ENCODE measurements at regions not wholly inside any gene's neighbourhood (a gene's known extent, or its start where the extent isn't known, plus 50 kb on each side); places are given as distances from the start of the nearest gene placed in this dataset.

GRCh38 chr1:204813522-204813921 is 57.1 kb upstream of the NFASC start:
- CTCF ChIA-PET, result interaction anchor here (1.3 kb wide), 1 partner anchor 248 kb away, joined by 6 read pairs; no protein-coding TSS in a partner anchor
- intact Hi-C loops (cut with micrococcal nuclease), result no loop called here

More at GRCh38 chr1:204813522-204813921, 57.1 kb upstream of the NFASC start:
- no peak for ATAC-seq (ENCODE audit: low read depth)
- no peaks in the 10 kb centered on the region for H3K79me2 ChIP-seq (ENCODE audit: control insufficient read depth, insufficient read depth, low read length)
- Mint-ChIP-seq H3K27ac (no peak overlapping the region), H3K9me3 (ENCODE audit: insufficient read depth) (no peaks in the 10 kb centered on the region), H3K4me1 (no peaks in the 10 kb centered on the region), H3K4me3 (no peak overlapping the region), H3K27me3 (peaks cover 41% of the 10 kb centered on the region)
- H3K36me3 ChIP-seq (replicated peaks in 1 of 2; ENCODE audit: control extremely low read depth in 1 of 2, control insufficient read depth in 1 of 2, extremely low read depth in 1 of 2, insufficient read depth in 2 of 2, low read length in 1 of 2), result no peaks in the 10 kb centered on the region
- POLR2A ChIA-PET, result no interaction called here
- no peak overlapping the region for H2AFZ ChIP-seq (ENCODE audit: insufficient read depth, low read depth, low read length, poor library complexity, severe bottlenecking)
- no peaks in the 10 kb centered on the region for H4K20me1 ChIP-seq (ENCODE audit: control insufficient read depth, insufficient read depth, low read length, poor library complexity, severe bottlenecking)
- peaks cover 0 to 17% (median 4%) of the 10 kb centered on the region in 4 experiments for H3K27me3 ChIP-seq (replicated peaks in 1 of 4; ENCODE audit: control extremely low read depth in 1 of 4, control insufficient read depth in 3 of 4, insufficient read depth in 4 of 4, low read length in 3 of 4)
- TF ChIP-seq CTCF (IDR thresholded peaks at IDR 0.05) (no peak), EZH2 (IDR thresholded peaks at IDR 0.05; ENCODE audit: borderline replicate concordance, insufficient read depth, low read depth, low read length, poor library complexity, severe bottlenecking) (no peak)
- no peak overlapping the region for H3K4me3 ChIP-seq (ENCODE audit: control extremely low read depth in 1 of 5, extremely low read depth in 1 of 5, insufficient read depth in 1 of 5, low read depth in 2 of 5, low read length in 4 of 5)
- no peak for DNase-seq
- H3K9ac ChIP-seq (ENCODE audit: low read length), result no peak overlapping the region
- no peak overlapping the region for H3K4me2 ChIP-seq (replicated peaks; ENCODE audit: low read depth, low read length, poor library complexity, severe bottlenecking)
- H3K27ac ChIP-seq (ENCODE audit: low read length in 2 of 2), result no peak overlapping the region
- no peaks in the 10 kb centered on the region for H3K4me1 ChIP-seq (ENCODE audit: control insufficient read depth in 2 of 2, insufficient read depth in 2 of 2, low read length in 2 of 2)
- no peaks in the 10 kb centered on the region for H3K9me3 ChIP-seq (ENCODE audit: control extremely low read depth in 1 of 3, control insufficient read depth in 2 of 3, insufficient read depth in 1 of 3, low read length in 2 of 3)
- no CpG with 5 or more reads among the region's 2 CpGs for WGBS (ENCODE audit: insufficient coverage)

Data from B cell (primary cell).